ENCODE measurements at regions not wholly inside any gene's neighbourhood (a gene's known extent, or its start where the extent isn't known, plus 50 kb on each side); places are given as distances from the start of the nearest gene placed in this dataset.

DNA sequence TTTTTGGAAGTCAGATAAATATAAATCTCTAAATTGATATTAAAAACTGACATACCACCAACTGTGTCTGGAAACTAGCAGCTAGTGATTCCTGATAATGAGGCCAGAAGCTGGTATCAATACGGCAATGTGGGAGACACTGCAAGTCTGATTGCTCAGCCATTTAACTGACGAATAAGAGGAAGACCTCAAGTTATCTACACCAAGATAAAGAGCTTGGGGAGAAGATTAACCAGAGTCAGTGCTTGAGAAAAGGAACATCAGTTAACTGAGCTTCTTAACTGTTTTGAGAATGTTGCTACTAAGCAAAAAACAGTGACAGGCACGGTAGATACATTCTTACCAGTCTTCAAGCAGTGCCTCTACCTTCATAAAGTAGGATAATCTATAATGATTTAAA, 140.4 kb upstream of the TENT5A start:
- Histone ChIP-seq H2BK120ac (replicated peaks; ENCODE audit: low read depth, low read length) (no peak overlapping the region), H3K9ac (replicated peaks in 1 of 4; ENCODE audit: extremely low read depth in 1 of 4, low read depth in 3 of 4, low read length in 3 of 4) (no peak overlapping the region), H4K91ac (replicated peaks; ENCODE audit: insufficient read length, low read length) (no peak overlapping the region), H4K20me1 (replicated peaks in 1 of 2; ENCODE audit: control insufficient read depth in 1 of 2, insufficient read depth in 2 of 2, low read length in 2 of 2) (no peaks in the 10 kb centered on the region), H3K14ac (ENCODE audit: insufficient read length) (no peak overlapping the region), H3K4me1 (replicated peaks in 1 of 4; ENCODE audit: control insufficient read depth in 3 of 4, insufficient read depth in 4 of 4, low read length in 3 of 4) (no peaks in the 10 kb centered on the region), H2BK12ac (ENCODE audit: low read depth, low read length) (no peak overlapping the region), H3K4me2 (ENCODE audit: insufficient read depth in 1 of 2, low read depth in 2 of 2, low read length in 2 of 2) (no peak overlapping the region), H4K8ac (ENCODE audit: extremely low read depth, insufficient read depth, low read length) (no peak overlapping the region), H3K9me3 (ENCODE audit: insufficient read depth in 2 of 2, low read depth in 1 of 2, low read length in 1 of 2) (no peaks in the 10 kb centered on the region), H3K18ac (ENCODE audit: extremely low read depth, low read length) (no peak overlapping the region), H3K56ac (replicated peaks; ENCODE audit: insufficient read length, low read depth, low read length) (no peak overlapping the region), H2BK20ac (ENCODE audit: low read length) (no peak overlapping the region), H3K23ac (ENCODE audit: insufficient read length) (no peak overlapping the region), H2AFZ (ENCODE audit: low read length) (no peak overlapping the region), H3K27me3 (replicated peaks in 1 of 4; ENCODE audit: control insufficient read depth in 3 of 4, extremely low read depth in 1 of 4, insufficient read depth in 3 of 4, low read length in 3 of 4) (no peaks in the 10 kb centered on the region), H2AK5ac (ENCODE audit: low read depth, low read length) (no peak overlapping the region), H3K23me2 (ENCODE audit: low read depth, low read length) (no peaks in the 10 kb centered on the region; the same call in 1 of the 2 replicates), H3K4ac (replicated peaks; ENCODE audit: insufficient read length, low read depth, low read length) (no peak overlapping the region), H3K36me3 (ENCODE audit: control insufficient read depth in 2 of 4, insufficient read depth in 4 of 4, low read length in 3 of 4) (no peaks in the 10 kb centered on the region; a peak in 1 of 8 replicates), H3K27ac (ENCODE audit: low read depth, low read length) (no peak overlapping the region), H2BK15ac (ENCODE audit: low read length) (no peak overlapping the region), H3K4me3 (ENCODE audit: extremely low read depth in 1 of 4, insufficient read depth in 2 of 4, low read depth in 3 of 4, low read length in 4 of 4) (no peak overlapping the region), H2BK5ac (ENCODE audit: low read depth, low read length) (no peak overlapping the region), H3K79me1 (ENCODE audit: low read depth, low read length) (no peaks in the 10 kb centered on the region), H4K5ac (ENCODE audit: insufficient read length, low read depth, low read length) (no peak overlapping the region), H3K79me2 (ENCODE audit: control insufficient read depth in 1 of 2, insufficient read depth in 2 of 2, low read length in 2 of 2) (no peaks in the 10 kb centered on the region)
- 81% methylated on average over 3 of the region's 3 CpGs; no CpG with 5 or more reads in 1 of the 2 experiments for WGBS, 2 experiments (ENCODE audit: extremely low coverage in 1 of 2, insufficient coverage in 1 of 2, insufficient read length in 1 of 2, insufficient replicate concordance in 2 of 2, low coverage in 1 of 2, low lambda C conversion rate in 2 of 2, missing lambda C conversion rate in 1 of 2)
- ChIA-PET POLR2A (ENCODE audit: partially characterized antibody) (no interaction called here), CTCF (ENCODE audit: partially characterized antibody) (interaction anchor here (0.5 to 1.0 kb wide), 2 partner anchors 148 to 193 kb away, joined by 3 read pairs; no protein-coding TSS in a partner anchor)
- FAIRE-seq (no peak), DNase-seq (ENCODE audit: low read depth in 1 of 2, low spot score in 2 of 2) (no peak)
- TF ChIP-seq JUN (IDR thresholded peaks at IDR 0.05; ENCODE audit: low read depth, low read length) (no peak), CBX8 (IDR thresholded peaks at IDR 0.05; ENCODE audit: borderline replicate concordance, low read depth, low read length) (no peak)
- TF ChIP-seq, protein P1, sequence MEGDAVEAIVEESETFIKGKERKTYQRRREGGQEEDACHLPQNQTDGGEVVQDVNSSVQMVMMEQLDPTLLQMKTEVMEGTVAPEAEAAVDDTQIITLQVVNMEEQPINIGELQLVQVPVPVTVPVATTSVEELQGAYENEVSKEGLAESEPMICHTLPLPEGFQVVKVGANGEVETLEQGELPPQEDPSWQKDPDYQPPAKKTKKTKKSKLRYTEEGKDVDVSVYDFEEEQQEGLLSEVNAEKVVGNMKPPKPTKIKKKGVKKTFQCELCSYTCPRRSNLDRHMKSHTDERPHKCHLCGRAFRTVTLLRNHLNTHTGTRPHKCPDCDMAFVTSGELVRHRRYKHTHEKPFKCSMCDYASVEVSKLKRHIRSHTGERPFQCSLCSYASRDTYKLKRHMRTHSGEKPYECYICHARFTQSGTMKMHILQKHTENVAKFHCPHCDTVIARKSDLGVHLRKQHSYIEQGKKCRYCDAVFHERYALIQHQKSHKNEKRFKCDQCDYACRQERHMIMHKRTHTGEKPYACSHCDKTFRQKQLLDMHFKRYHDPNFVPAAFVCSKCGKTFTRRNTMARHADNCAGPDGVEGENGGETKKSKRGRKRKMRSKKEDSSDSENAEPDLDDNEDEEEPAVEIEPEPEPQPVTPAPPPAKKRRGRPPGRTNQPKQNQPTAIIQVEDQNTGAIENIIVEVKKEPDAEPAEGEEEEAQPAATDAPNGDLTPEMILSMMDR (IDR thresholded peaks at IDR 0.05; ENCODE audit: control extremely low read depth in 1 of 3, insufficient read depth in 1 of 3, low read depth in 1 of 3, low read length in 3 of 3): no peak

Data from H1 (cell line).